ELR (cell line): ENCODE measurements at regions not wholly inside any gene's neighbourhood (a gene's known extent, or its start where the extent isn't known, plus 50 kb on each side); places are given as distances from the start of the nearest gene placed in this dataset.

Source experiments
- DNase-seq: peaks from one replicate; pipeline ENCODE4 v3.0.0-alpha.2; 2015; ENCODE audit warnings: low read depth

DNA sequence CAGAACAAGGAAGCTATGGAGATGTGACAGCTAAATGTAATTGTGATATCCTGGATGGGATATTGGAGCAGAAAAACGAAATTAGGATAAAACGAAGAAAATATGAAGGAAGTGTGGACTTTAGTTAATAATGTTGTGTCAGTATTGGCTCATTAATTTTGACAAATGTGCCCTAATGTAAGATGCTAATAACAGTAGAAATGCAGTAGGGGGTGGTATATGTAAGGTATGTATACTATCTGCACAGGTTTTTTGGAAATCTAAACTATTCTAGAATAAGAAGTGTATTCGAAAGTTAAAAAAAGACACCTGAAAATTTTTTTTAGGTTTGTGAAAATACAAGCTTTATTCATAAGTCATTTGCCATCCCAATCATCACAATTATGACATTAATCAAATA lies 421.4 kb upstream of the B3GALT2 start:
- no peak for DNase-seq

GRCh38 chr1:193606035-193606434 lies 419.6 kb upstream of the B3GALT2 start:
- DNase-seq = no peak

- DNase-seq = no peak
Measured at GRCh38 chr1:193602705-193603104, 416.3 kb upstream of the B3GALT2 start.

GRCh38 chr1:193593147-193593885 lies 406.9 kb upstream of the B3GALT2 start:
- DNase-seq = no peak

DNA sequence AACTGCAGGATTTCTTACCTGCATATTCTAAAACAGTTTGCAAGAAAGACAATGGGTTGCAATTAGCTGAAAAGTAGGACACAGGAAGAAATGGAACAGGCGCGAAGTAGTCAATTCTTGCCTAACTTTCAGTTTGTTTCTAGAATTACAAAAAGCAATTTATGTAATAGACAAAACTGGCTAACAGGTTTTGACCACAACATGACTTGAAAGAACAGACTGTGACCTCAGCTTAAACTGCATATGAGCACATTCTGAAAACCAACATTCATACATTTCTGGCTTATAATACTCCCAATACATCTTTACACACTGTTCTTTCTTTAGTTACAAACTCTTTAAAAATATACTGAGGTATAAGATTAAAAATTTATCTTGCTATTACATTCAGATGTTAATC lies 405.9 kb upstream of the B3GALT2 start:
- no peak for DNase-seq

DNA sequence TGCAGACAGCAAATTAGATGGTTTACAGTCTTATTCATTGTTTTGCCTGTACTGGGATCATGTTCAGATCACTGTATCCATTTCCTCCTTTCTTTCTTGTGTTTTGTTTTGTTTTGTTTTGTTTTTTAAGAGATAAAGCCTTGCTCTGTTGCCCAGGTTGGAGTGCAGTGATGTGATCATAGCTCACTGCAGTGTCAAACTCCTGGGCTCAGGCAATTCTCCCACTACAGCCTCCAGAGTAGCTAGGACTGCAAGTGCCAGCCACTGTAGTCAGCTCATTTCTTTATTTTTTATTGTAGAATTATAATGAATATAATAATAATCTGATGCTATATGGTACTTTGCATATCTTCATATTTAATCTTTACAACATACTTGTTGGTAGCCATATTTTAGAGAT lies 403.7 kb upstream of the B3GALT2 start:
- DNase-seq = no peak

- no peak for DNase-seq
Measured at GRCh38 chr1:193589597-193590040, 403.2 kb upstream of the B3GALT2 start.

GRCh38 chr1:193588311-193589082 lies 402.1 kb upstream of the B3GALT2 start:
- no peak for DNase-seq

DNA sequence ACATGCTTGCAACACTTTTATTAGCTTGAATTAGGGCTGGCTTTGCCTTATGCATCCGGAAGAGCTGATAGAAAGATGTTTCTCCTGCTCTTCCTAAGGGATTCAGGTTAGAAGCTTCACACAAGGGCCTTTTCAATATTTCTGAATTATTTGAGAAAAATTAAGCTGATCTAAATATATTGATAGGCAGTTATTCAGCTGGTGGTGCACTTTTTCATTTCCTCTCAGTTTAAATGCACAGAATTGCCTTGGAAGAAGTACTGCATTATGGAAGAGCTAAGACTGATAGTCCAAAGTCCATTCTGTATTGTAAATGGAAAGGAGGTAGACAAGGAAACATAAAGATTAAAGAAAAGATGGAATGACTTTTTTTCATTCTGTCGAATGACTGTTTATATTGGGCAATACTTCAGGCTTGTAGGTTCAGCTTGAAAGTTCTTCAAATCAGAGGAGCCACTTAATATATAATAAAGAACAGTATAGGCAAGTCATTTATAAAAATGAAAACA lies 398.4 kb upstream of the B3GALT2 start:
- no peak for DNase-seq

DNA sequence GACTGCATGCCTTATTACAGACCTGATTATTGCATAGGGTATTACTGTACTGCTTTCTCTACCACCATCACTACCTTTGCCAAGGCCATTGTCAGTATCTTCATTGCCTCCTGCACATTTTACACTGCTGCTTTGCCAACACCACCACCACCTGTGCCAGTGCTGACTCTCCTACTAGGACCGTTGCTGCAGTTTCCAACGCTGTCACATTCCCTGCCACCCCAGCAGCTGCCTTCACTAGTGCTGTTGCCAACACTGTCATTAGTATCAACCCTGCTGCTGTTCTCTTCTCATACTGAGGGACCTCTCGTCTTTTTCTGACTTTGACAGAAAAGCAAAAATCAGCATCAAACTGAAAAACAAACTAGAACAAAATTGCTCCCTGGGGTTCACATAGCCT lies 394.9 kb upstream of the B3GALT2 start:
- DNase-seq = no peak

DNA sequence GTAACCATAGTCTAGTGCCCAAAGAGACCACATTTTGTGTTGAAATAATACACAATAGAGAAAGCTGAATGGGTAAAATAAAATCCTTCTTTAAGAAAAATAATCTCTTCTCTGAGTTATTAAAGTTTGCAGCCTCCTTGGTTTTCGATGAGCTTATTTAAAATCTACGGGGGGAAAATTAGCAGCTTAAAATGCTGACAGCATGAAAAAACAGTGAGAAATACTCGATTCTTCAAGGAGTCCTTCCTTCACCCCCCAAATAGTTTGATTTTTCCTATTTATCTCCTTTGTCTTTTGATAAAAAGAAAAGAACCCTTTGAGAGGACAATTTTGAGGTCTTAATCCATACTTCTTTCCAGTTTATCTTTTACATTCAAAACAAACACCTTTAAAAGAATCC lies 394.0 kb upstream of the B3GALT2 start:
- DNase-seq = no peak

DNA sequence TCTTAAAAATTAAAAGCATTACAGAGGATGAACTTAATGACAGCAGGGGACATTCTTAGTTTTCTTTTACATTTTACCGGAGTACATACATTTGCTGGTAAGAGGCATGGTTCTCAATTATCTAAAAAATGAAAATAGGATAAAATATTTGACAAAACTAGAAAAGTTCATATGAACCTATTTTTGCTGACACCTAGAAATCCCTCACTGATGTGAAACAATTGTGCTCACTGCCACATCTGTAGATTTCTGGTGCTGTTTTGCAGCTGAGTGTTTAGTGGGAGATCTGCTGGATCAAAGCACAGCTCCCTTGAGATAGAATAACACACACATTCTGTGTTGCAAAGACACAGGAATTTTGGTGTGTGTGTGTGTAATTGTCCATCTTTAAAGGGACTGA lies 392.9 kb upstream of the B3GALT2 start:
- no peak for DNase-seq

GRCh38 chr1:193574913-193575312 lies 388.5 kb upstream of the B3GALT2 start:
- no peak for DNase-seq

- no peak for DNase-seq
Measured at GRCh38 chr1:193569983-193570269, 383.5 kb upstream of the B3GALT2 start.

GRCh38 chr1:193569096-193569982 lies 382.9 kb upstream of the B3GALT2 start:
- peak; percentile 63 for DNase-seq

DNA sequence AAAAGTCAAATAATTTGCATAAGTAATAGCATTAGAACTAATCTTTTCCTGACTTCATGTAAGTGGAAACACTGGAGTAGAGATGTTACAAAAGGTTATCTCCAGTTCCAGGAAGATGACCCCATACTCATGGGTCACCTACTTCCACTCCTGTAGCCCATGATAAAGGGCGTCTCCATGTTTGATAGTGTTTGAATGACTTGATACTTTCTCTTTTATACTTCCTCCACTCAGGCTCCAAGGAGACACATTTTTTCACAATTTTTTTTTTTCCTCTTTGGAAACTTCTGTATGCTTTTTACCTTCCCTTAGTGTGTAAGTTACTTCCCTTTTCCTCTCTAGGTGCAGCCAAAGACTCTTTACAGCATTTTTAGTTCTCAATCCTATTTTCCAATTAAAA lies 382.1 kb upstream of the B3GALT2 start:
- no peak for DNase-seq

GRCh38 chr1:193567937-193568336 lies 381.5 kb upstream of the B3GALT2 start:
- no peak for DNase-seq

- no peak for DNase-seq
Measured at GRCh38 chr1:193566735-193567134, 380.3 kb upstream of the B3GALT2 start.

- DNase-seq = no peak
Measured at GRCh38 chr1:193565971-193566577, 379.7 kb upstream of the B3GALT2 start.

- DNase-seq = no peak
Measured at GRCh38 chr1:193562121-193562520, 375.7 kb upstream of the B3GALT2 start.

DNA sequence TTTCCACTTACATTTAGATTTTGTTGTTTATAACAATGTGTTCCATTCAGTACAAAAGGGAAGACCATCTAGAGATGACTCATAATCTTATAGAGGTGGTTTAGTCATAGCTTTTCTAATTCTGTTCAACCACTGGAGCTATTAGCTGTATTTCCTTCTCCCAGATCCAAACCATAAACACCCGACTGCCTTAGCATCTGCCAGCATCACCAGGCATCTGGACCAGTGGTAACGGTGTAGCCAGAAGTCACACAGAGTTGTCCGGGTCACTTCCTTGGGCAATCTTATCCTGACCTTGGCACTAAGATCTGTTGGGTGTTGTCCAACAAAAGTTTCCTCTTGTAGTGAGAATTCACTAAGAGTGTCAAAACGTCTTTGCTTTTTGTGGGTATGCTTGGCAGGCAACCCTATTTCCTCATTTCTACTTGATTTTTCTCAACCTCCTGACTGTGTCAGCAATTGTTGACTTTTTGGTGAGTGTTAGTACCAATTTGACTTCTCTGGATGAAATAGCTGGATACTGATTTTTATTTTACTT lies 372.1 kb upstream of the B3GALT2 start:
- peak; percentile 88 for DNase-seq
